Duodenal mucosa (tissue), 2 donors: ENCODE measurements at regions not wholly inside any gene's neighbourhood (a gene's known extent, or its start where the extent isn't known, plus 50 kb on each side); places are given as distances from the start of the nearest gene placed in this dataset.
"Not testable (repeated sequence)": the region's sequence is repeated elsewhere in the genome, so short reads cannot be mapped to it uniquely, and the experiment has no call there.

Experiments
- H3K27ac ChIP-seq: one replicate; pipeline ENCODE4 v1.7.0; 2013; ENCODE audit warnings: low read depth, low read length
- H3K27me3 ChIP-seq, 2 donors: one replicate each; pipeline ENCODE4 v1.7.0; 2013; ENCODE audit warnings: low read length in 2 of 2, control low read depth in 1 of 2; ENCODE audit not compliant: insufficient read depth in 2 of 2, control insufficient read depth in 1 of 2
- H3K36me3 ChIP-seq, 2 donors: one replicate each; pipeline ENCODE4 v1.7.0; 2013; ENCODE audit warnings: low read length in 2 of 2, control low read depth in 1 of 2; ENCODE audit not compliant: insufficient read depth in 2 of 2, control insufficient read depth in 1 of 2
- H3K4me1 ChIP-seq, 2 donors: one replicate each; pipeline ENCODE4 v1.7.0; 2013; ENCODE audit warnings: low read length in 2 of 2, control low read depth in 1 of 2; ENCODE audit not compliant: insufficient read depth in 2 of 2, control insufficient read depth in 1 of 2
- H3K4me3 ChIP-seq, 2 donors: one replicate each; pipeline ENCODE4 v1.7.0; 2013; ENCODE audit warnings: low read length in 2 of 2, low read depth in 1 of 2
- H3K9ac ChIP-seq, 2 donors: one replicate each; pipeline ENCODE4 v1.7.0; 2013; ENCODE audit warnings: low read length in 2 of 2, low read depth in 1 of 2
- H3K9me3 ChIP-seq, 2 donors: one replicate each; pipeline ENCODE4 v1.7.0; 2013; ENCODE audit warnings: low read length in 2 of 2, control low read depth in 1 of 2; ENCODE audit not compliant: control insufficient read depth in 1 of 2

DNA sequence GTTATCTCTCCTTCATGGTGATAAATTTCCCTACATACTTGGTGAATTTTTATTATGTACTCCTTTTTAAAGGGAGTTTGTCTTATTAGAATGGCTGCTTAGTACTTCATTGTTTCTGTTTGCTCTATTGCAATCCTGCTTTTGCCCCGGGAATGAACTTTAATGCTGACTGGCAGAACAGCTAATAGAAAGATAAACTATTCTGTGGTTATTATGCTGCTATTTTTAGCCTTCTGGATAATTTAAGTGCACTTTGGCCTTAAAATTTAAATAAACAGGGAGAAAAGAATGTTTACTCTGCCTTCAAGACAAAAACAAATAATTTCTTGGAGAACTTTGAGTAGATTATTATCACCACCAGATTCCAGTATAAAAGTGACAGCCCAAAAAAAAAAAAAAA, 413.8 kb upstream of the CCDC54 start:
- H3K27me3 ChIP-seq: no peaks in the 10 kb centered on the region
- H3K27ac ChIP-seq: no peak overlapping the region
- H3K9ac ChIP-seq: no peak overlapping the region
- no peaks in the 10 kb centered on the region for H3K4me1 ChIP-seq
- H3K4me3 ChIP-seq: no peak overlapping the region
- H3K36me3 ChIP-seq: no peaks in the 10 kb centered on the region
- no peaks in the 10 kb centered on the region for H3K9me3 ChIP-seq

DNA sequence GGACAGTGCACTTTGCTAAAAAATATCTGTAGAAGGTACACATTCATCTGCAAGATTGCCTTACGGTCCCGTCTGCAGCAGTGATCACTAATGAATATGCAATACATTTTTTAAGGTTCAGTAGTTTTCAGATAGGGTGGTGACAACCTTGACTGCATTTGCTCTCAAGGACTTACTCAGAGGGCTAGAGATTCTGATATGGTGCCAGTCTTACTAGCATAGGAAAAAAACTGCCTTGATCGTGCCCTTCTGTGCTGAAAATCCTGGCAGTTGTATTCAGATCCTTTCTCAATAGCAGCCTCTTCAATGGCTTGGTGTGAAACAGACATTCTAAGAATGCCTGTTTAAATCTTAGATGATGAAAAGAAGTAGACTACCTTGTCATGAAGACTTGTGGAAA, 411.9 kb upstream of the CCDC54 start:
- no peaks in the 10 kb centered on the region for H3K27me3 ChIP-seq
- H3K27ac ChIP-seq: no peak overlapping the region
- no peak overlapping the region for H3K9ac ChIP-seq
- no peaks in the 10 kb centered on the region for H3K36me3 ChIP-seq
- no peaks in the 10 kb centered on the region for H3K9me3 ChIP-seq
- H3K4me3 ChIP-seq: no peak overlapping the region
- H3K4me1 ChIP-seq: no peaks in the 10 kb centered on the region

DNA sequence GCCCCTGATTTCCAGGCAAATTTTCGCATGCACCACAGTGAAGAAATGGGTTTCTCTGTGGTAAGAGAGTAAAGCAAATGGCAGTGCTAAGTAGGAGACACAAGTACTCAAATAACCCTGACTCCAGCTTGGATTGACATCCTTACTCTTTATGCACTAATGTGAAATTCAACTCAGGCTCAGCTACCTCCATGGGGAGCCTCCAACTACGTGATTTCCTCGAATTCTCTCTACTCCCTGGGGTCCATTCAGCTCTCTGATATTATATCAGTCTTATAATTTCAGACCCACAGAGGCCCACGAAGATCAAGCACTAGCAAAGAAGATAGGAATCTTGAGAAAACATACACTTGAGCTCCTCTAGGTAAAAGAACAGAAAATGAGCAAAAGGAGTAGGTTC, 407.6 kb upstream of the CCDC54 start:
- H3K9me3 ChIP-seq: no peaks in the 10 kb centered on the region
- H3K4me3 ChIP-seq: no peak overlapping the region
- no peak overlapping the region for H3K27ac ChIP-seq
- H3K9ac ChIP-seq: no peak overlapping the region
- H3K36me3 ChIP-seq: no peaks in the 10 kb centered on the region
- H3K4me1 ChIP-seq: no peaks in the 10 kb centered on the region
- H3K27me3 ChIP-seq: no peaks in the 10 kb centered on the region

DNA sequence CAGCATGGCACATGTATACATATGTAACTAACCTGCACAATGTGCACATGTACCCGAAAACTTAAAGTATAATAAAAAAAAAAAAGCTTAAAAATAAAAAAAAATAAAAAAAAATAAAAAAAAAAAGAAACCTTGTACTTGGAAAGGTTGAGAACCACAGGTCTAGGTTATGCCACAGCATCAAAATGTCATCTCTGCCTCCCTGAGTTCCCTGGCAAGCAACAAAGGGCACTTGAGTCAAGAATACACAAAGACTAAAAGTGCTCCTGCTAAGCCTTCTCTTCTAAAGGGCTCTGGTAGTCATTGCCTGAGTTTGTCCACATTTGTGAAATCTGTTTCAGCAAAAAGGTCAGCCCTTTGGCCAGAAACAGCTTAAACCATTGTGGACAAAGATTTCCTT, 395.8 kb upstream of the CCDC54 start:
- Histone ChIP-seq H3K9me3 (no peaks in the 10 kb centered on the region), H3K4me3 (no peak overlapping the region), H3K36me3 (no peaks in the 10 kb centered on the region), H3K27ac (no peak overlapping the region), H3K4me1 (no peaks in the 10 kb centered on the region), H3K27me3 (no peaks in the 10 kb centered on the region), H3K9ac (no peak overlapping the region)

DNA sequence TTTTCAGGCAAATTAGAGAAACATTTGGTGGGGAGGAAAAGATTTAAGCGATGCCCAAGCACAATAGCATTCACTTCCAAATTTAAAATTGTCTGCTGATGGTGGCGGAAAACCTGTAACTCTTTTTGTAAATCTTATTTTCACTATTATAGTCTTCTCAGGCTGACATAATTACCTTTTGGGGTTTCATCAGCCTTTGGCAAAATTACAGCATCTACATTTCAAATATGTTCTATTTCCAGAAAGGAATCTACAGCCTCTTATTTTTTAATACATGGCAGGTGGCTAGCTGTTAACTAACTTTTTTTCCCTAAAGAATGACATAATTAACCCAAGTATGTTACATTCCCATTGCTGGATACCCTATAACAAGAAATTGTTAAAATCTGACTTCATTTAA, 391.5 kb upstream of the CCDC54 start:
- Histone ChIP-seq H3K36me3 (no peaks in the 10 kb centered on the region), H3K4me3 (no peak overlapping the region), H3K27ac (no peak overlapping the region), H3K9me3 (peaks cover 5 to 7% of the 10 kb centered on the region in 2 donors), H3K27me3 (no peaks in the 10 kb centered on the region), H3K4me1 (no peaks in the 10 kb centered on the region), H3K9ac (no peak overlapping the region)

- not testable (repeated sequence) for H3K4me3 ChIP-seq, H3K9ac ChIP-seq, H3K9me3 ChIP-seq, H3K27ac ChIP-seq, H3K27me3 ChIP-seq, H3K36me3 ChIP-seq, H3K4me1 ChIP-seq
Observed at GRCh38 chr3:106998841-106999682, 378.2 kb upstream of the CCDC54 start.

GRCh38 chr3:107001635-107002034, 375.6 kb upstream of the CCDC54 start:
- H3K27ac ChIP-seq: no peak overlapping the region
- no peaks in the 10 kb centered on the region for H3K36me3 ChIP-seq
- H3K9me3 ChIP-seq: no peaks in the 10 kb centered on the region
- H3K27me3 ChIP-seq: no peaks in the 10 kb centered on the region
- H3K4me3 ChIP-seq: no peak overlapping the region
- H3K9ac ChIP-seq: no peak overlapping the region
- H3K4me1 ChIP-seq: no peaks in the 10 kb centered on the region

DNA sequence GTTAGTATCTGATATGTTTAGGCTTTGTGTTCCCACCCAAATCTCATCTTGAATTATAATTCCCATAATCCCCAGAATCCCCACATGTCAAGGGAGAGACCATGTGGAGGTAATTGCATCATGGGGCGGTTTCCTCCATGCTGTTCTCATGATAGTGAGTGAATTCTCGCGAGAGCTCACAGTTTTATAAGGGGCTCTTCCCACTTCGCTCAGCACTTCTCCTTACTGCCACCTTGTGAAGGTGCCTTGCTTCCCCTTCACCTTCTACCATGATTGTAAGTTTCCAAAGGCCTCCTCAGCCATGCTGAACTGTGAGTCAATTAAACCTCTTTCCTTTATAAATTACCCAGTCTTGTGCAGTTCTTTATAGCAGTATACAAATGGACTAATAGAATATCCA, 371.9 kb upstream of the CCDC54 start:
- H3K4me1 ChIP-seq, H3K27ac ChIP-seq, H3K36me3 ChIP-seq: not testable (repeated sequence)

DNA sequence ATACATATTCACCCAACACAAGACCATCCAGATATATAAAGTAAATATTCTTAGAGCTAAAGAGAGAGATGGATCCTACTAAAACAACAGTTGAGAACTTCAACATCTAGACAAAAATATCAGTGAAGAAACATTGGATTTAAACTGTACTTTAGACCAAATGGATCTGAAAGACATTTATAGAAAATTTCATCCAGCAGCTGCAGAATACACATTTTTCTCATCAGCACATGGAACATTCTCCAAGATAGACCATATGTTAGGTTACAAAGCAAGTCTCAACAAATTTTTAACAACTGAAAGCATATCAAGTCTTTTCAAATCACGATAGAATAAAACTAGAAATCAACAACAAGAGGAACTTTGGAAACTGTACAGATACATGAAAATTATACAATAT, 369.0 kb upstream of the CCDC54 start:
- Histone ChIP-seq H3K36me3 (no peaks in the 10 kb centered on the region), H3K4me3 (no peak overlapping the region), H3K9ac (no peak overlapping the region), H3K27me3 (no peaks in the 10 kb centered on the region), H3K27ac (no peak overlapping the region), H3K9me3 (no peaks in the 10 kb centered on the region), H3K4me1 (no peaks in the 10 kb centered on the region)

More for the DNA sequence above, 371.9 kb upstream of the CCDC54 start:
- not testable (repeated sequence) for H3K9me3 ChIP-seq, H3K9ac ChIP-seq, H3K27me3 ChIP-seq, H3K4me3 ChIP-seq

DNA sequence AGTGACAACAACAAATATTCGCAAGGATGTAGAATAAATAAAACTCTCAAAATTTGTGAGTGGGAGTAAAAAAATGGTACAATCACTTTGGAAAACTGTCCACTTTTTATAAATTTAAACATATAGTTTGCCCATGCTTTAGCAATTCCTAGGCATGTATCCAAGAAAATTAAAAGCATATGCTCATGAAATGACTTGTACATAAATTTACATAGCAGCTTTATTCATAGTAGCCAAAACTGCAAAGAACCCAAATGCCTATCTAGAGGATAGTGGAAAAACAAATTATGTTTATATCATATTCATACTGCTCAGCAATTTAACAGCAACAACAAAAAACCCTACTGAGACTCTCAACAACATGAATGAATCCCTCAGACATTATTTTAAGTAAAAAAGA, 363.6 kb upstream of the CCDC54 start:
- Histone ChIP-seq H3K9ac (no peak overlapping the region), H3K9me3 (no peaks in the 10 kb centered on the region), H3K4me3 (no peak overlapping the region), H3K4me1 (no peaks in the 10 kb centered on the region), H3K27me3 (no peaks in the 10 kb centered on the region), H3K36me3 (no peaks in the 10 kb centered on the region), H3K27ac (no peak overlapping the region)
